CD4-positive, alpha-beta T cell (primary cell): ENCODE measurements at regions not wholly inside any gene's neighbourhood (a gene's known extent, or its start where the extent isn't known, plus 50 kb on each side); places are given as distances from the start of the nearest gene placed in this dataset.

ENCODE experiments used
- ATAC-seq: fragments of 200-7000 bp; cut with Tn5 transposase; one replicate; pipeline ENCODE4 v1.10.0; 2022; ENCODE audit warnings: mild to moderate bottlenecking; ENCODE audit not compliant: poor library complexity
- CTCF ChIA-PET: fragments of 350-600 bp; sonication (Branson Sonifier 250); formaldehyde crosslinking; loops from one replicate; lab custom pipeline; 2021; ENCODE audit warnings: antibody characterized with exemption, inconsistent platforms; lab: Charles Lee
- POLR2A ChIA-PET: fragments of 350-600 bp; sonication (Branson Sonifier 250); formaldehyde crosslinking; loops from one replicate; lab custom pipeline; 2021; ENCODE audit warnings: antibody characterized with exemption, inconsistent platforms; lab: Charles Lee
- DNase-seq, 14 experiments: peaks; one replicate each; pipeline ENCODE4 v3.0.0-alpha.2; 2013 to 2020; ENCODE audit warnings: mixed read lengths in 2 of 14
- H3K27ac ChIP-seq, 2 donors: one replicate each; pipeline versions ENCODE4 v1.5.1 to v1.7.0; 2013; ENCODE audit warnings: low read length in 2 of 2, low read depth in 1 of 2, mild to moderate bottlenecking in 1 of 2
- H3K27me3 ChIP-seq, 2 experiments: 1 replicate in 1 of 2; 2 replicates in 1 of 2; pipeline versions ENCODE4 v1.6.1 to v1.7.0; 2013; ENCODE audit warnings: low read length in 2 of 2, control low read depth in 1 of 2, mild to moderate bottlenecking in 1 of 2, moderate library complexity in 1 of 2; ENCODE audit not compliant: insufficient read depth in 2 of 2, control insufficient read depth in 1 of 2
- H3K36me3 ChIP-seq: one replicate; pipeline ENCODE4 v1.6.1; 2013; ENCODE audit warnings: low read length, control low read depth; ENCODE audit not compliant: insufficient read depth
- H3K4me1 ChIP-seq: one replicate; pipeline ENCODE4 v1.6.1; 2013; ENCODE audit warnings: low read length, control low read depth; ENCODE audit not compliant: insufficient read depth
- H3K4me3 ChIP-seq: one replicate; pipeline ENCODE4 v1.5.1; 2013; ENCODE audit warnings: mild to moderate bottlenecking, low read length, moderate library complexity
- H3K9me3 ChIP-seq, 2 experiments: 1 replicate in 1 of 2; 2 replicates in 1 of 2; pipeline versions ENCODE4 v1.6.1 to v1.7.0; 2013; ENCODE audit warnings: low read length in 2 of 2, mild to moderate bottlenecking in 2 of 2, control low read depth in 1 of 2, moderate library complexity in 1 of 2; ENCODE audit not compliant: control insufficient read depth in 1 of 2, insufficient read depth in 1 of 2
- H3K27ac Mint-ChIP-seq: one replicate; pipeline ENCODE4 v1.8.0; 2020; ENCODE audit warnings: mixed read lengths
- H3K27me3 Mint-ChIP-seq: one replicate; pipeline ENCODE4 v1.8.0; 2021; ENCODE audit warnings: mixed read lengths
- H3K36me3 Mint-ChIP-seq: one replicate; pipeline ENCODE4 v1.8.0; 2021; ENCODE audit warnings: low read depth, mixed read lengths
- H3K4me1 Mint-ChIP-seq: one replicate; pipeline ENCODE4 v1.8.0; 2021; ENCODE audit warnings: low read depth, mixed read lengths
- H3K4me3 Mint-ChIP-seq: one replicate; pipeline ENCODE4 v1.8.0; 2020; ENCODE audit warnings: mild to moderate bottlenecking, mixed read lengths
- H3K9me3 Mint-ChIP-seq: one replicate; pipeline ENCODE4 v1.8.0; 2020; ENCODE audit warnings: mixed read lengths
- intact Hi-C, 2 experiments: fragments of 100-400 bp; cut with DNase I in 1 of 2; cut with micrococcal nuclease in 1 of 2; formaldehyde crosslinking; loops; one replicate each; pipeline versions ENCODE4 v1.15.1 to v1.9.0; 2023 to 2025; cut with DNase I, micrococcal nuclease
- TF ChIP-seq, protein P1 (sequence below): fragments of 200-600 bp; IDR thresholded peaks from one replicate; pipeline ENCODE4 v1.8.0; 2022; ENCODE audit warnings: antibody characterized with exemption, mild to moderate bottlenecking

GRCh38 chr10:62492012-62492869 lies 118.1 kb downstream of the ZNF365 start:
- peak in 3 of 14 experiments; percentile 25 to 57 (median 52) for DNase-seq
- no peaks in the 10 kb centered on the region for H3K36me3 ChIP-seq
- H3K9me3 Mint-ChIP-seq: no peaks in the 10 kb centered on the region
- peaks cover 18% of the 10 kb centered on the region for H3K27me3 Mint-ChIP-seq
- no peak overlapping the region for H3K4me3 Mint-ChIP-seq
- H3K9me3 ChIP-seq: no peaks in the 10 kb centered on the region
- ATAC-seq: no peak
- no peak overlapping the region for H3K4me3 ChIP-seq
- H3K36me3 Mint-ChIP-seq: no peaks in the 10 kb centered on the region
- ChIA-PET POLR2A (no interaction called here), CTCF (interaction anchor here (0.6 kb wide), 2 partner anchors 145 to 667 kb away, joined by 3 to 4 read pairs; no protein-coding TSS in a partner anchor)
- TF ChIP-seq, protein P1, sequence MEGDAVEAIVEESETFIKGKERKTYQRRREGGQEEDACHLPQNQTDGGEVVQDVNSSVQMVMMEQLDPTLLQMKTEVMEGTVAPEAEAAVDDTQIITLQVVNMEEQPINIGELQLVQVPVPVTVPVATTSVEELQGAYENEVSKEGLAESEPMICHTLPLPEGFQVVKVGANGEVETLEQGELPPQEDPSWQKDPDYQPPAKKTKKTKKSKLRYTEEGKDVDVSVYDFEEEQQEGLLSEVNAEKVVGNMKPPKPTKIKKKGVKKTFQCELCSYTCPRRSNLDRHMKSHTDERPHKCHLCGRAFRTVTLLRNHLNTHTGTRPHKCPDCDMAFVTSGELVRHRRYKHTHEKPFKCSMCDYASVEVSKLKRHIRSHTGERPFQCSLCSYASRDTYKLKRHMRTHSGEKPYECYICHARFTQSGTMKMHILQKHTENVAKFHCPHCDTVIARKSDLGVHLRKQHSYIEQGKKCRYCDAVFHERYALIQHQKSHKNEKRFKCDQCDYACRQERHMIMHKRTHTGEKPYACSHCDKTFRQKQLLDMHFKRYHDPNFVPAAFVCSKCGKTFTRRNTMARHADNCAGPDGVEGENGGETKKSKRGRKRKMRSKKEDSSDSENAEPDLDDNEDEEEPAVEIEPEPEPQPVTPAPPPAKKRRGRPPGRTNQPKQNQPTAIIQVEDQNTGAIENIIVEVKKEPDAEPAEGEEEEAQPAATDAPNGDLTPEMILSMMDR: peak; percentile 63
- H3K4me1 ChIP-seq: no peaks in the 10 kb centered on the region
- peaks cover 4% of the 10 kb centered on the region for H3K4me1 Mint-ChIP-seq
- H3K27ac Mint-ChIP-seq: no peak overlapping the region
- intact Hi-C loops: loop anchor here in 1 of 2 experiments (2.0 kb wide), 2 partner anchors 593 to 667 kb away; no protein-coding TSS in a partner anchor
- no peaks in the 10 kb centered on the region for H3K27me3 ChIP-seq
- no peak overlapping the region for H3K27ac ChIP-seq

DNA sequence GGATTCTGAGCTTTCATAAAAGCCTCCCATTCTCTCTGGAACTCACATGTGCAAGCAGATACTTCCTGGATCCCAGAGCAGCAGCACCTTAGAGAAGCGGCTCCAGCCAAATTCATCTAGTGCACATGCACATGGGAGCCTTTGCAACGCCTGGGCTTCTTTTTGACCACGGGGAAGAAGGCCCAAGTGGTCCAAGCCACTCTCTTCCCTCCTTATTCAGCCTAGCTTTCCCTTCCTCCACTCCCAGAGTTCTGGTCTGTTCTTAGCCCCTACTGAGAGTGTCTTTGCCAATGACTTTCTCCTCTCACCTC lies 118.7 kb downstream of the ZNF365 start:
- DNase-seq (no peak), ATAC-seq (no peak)
- no peak overlapping the region for H3K27ac ChIP-seq
- Mint-ChIP-seq H3K4me1 (peaks cover 4% of the 10 kb centered on the region), H3K27ac (no peak overlapping the region), H3K27me3 (peaks cover 18% of the 10 kb centered on the region), H3K36me3 (no peaks in the 10 kb centered on the region), H3K9me3 (no peaks in the 10 kb centered on the region), H3K4me3 (no peak overlapping the region)
- intact Hi-C loops: loop anchor here (1.0 to 2.0 kb wide), 3 partner anchors 592 to 666 kb away; no protein-coding TSS in a partner anchor
- no peaks in the 10 kb centered on the region for H3K36me3 ChIP-seq
- H3K27me3 ChIP-seq: no peaks in the 10 kb centered on the region
- ChIA-PET POLR2A (no interaction called here), CTCF (no interaction called here)
- no peaks in the 10 kb centered on the region for H3K9me3 ChIP-seq
- no peak overlapping the region for H3K4me3 ChIP-seq
- H3K4me1 ChIP-seq: no peaks in the 10 kb centered on the region
- TF ChIP-seq, protein P1: no peak

- no peak for ATAC-seq
- no peak for DNase-seq
- no peak overlapping the region for H3K27ac Mint-ChIP-seq
- intact Hi-C loops: no loop called here
- Histone ChIP-seq H3K4me1 (no peaks in the 10 kb centered on the region), H3K27ac (no peak overlapping the region), H3K4me3 (no peak overlapping the region), H3K36me3 (no peaks in the 10 kb centered on the region), H3K27me3 (no peaks in the 10 kb centered on the region), H3K9me3 (no peaks in the 10 kb centered on the region)
- TF ChIP-seq, protein P1: no peak
- peaks cover 18% of the 10 kb centered on the region for H3K27me3 Mint-ChIP-seq
- H3K9me3 Mint-ChIP-seq: no peaks in the 10 kb centered on the region
- H3K4me3 Mint-ChIP-seq: no peak overlapping the region
- no peaks in the 10 kb centered on the region for H3K36me3 Mint-ChIP-seq
- peaks cover 4% of the 10 kb centered on the region for H3K4me1 Mint-ChIP-seq
- CTCF ChIA-PET: no interaction called here
- POLR2A ChIA-PET: no interaction called here
Observed at GRCh38 chr10:62496925-62497324, 122.8 kb downstream of the ZNF365 start.
